ENCODE measurements at regions not wholly inside any gene's neighbourhood (a gene's known extent, or its start where the extent isn't known, plus 50 kb on each side); places are given as distances from the start of the nearest gene placed in this dataset.

- Histone ChIP-seq H3K9me3 (no peaks in the 10 kb centered on the region), H3K27ac (no peak overlapping the region), H3K4me3 (no peak overlapping the region), H3K4me1 (no peaks in the 10 kb centered on the region), H3K4me2 (no peak overlapping the region)
- WGBS (ENCODE audit: missing lambda C conversion rate) = 78% methylated on average over 5 of the region's 5 CpGs
- CTCF ChIA-PET = interaction anchor here (0.6 to 0.9 kb wide), 3 partner anchors 8 to 160 kb away, joined by 3 to 4 read pairs (median 3); no protein-coding TSS in a partner anchor
- DNase-seq (ENCODE audit: low read depth in 1 of 2, low spot score in 1 of 2) = no peak
- no peak for ATAC-seq
- TF ChIP-seq SMC3 (IDR thresholded peaks at IDR 0.05) (no peak), MAFK (IDR thresholded peaks at IDR 0.05; ENCODE audit: partially characterized antibody) (no peak), HOXA7 (CRISPR knock-in tag; IDR thresholded peaks at IDR 0.05) (no peak), RFX5 (IDR thresholded peaks at IDR 0.05) (no peak), SREBF2 (IDR thresholded peaks at IDR 0.05) (no peak), HOXB13 (CRISPR knock-in tag; IDR thresholded peaks at IDR 0.05; ENCODE audit: low read depth) (no peak), ZNF302 (CRISPR knock-in tag; IDR thresholded peaks at IDR 0.05) (no peak), REST (IDR thresholded peaks at IDR 0.05) (no peak), USF2 (IDR thresholded peaks at IDR 0.05) (no peak), HEYL (CRISPR knock-in tag; IDR thresholded peaks at IDR 0.05) (no peak)
- FAIRE-seq = no peak
- POLR2A ChIA-PET = no interaction called here
Measured at GRCh38 chr2:235206980-235207579, 255.3 kb downstream of the SH3BP4 start.

GRCh38 chr2:235211056-235211455, 259.2 kb downstream of the SH3BP4 start:
- ATAC-seq = no peak
- Histone ChIP-seq H3K4me3 (no peak overlapping the region), H3K9me3 (no peaks in the 10 kb centered on the region), H3K4me1 (no peaks in the 10 kb centered on the region), H3K4me2 (no peak overlapping the region), H3K27ac (no peak overlapping the region)
- ChIA-PET POLR2A (no interaction called here), CTCF (no interaction called here)
- no peak for DNase-seq (ENCODE audit: low read depth in 1 of 2, low spot score in 1 of 2)
- TF ChIP-seq BCL3 (IDR thresholded peaks at IDR 0.05) (no peak), TP53 (CRISPR knock-in tag; IDR thresholded peaks at IDR 0.05) (no peak), NR3C1 (IDR thresholded peaks at IDR 0.05) (no peak), CEBPB (IDR thresholded peaks at IDR 0.05) (no peak), POLR2AphosphoS2 (conservative IDR thresholded peaks at IDR 0.05; ENCODE audit: low read length) (no peak), RARB (CRISPR knock-in tag; IDR thresholded peaks at IDR 0.05) (no peak), FOSL2 (IDR thresholded peaks at IDR 0.05) (no peak), FOSL2 (CRISPR knock-in tag; IDR thresholded peaks at IDR 0.05) (no peak), PBX3 (IDR thresholded peaks at IDR 0.05) (no peak), ZC3H11A (IDR thresholded peaks at IDR 0.05) (no peak), ELK1 (IDR thresholded peaks at IDR 0.05; ENCODE audit: low read depth, low read length) (no peak), HEYL (CRISPR knock-in tag; IDR thresholded peaks at IDR 0.05) (no peak), ZNF302 (CRISPR knock-in tag; IDR thresholded peaks at IDR 0.05) (no peak), SMC3 (IDR thresholded peaks at IDR 0.05) (no peak), MAFK (IDR thresholded peaks at IDR 0.05; ENCODE audit: partially characterized antibody) (no peak)
- WGBS (ENCODE audit: missing lambda C conversion rate) = 31% methylated on average over 2 of the region's 2 CpGs
- FAIRE-seq = no peak
